NCI-H1436 treated with DMSO at 0.1 percent for 48 hours (cell line): ENCODE measurements at regions not wholly inside any gene's neighbourhood (a gene's known extent, or its start where the extent isn't known, plus 50 kb on each side); places are given as distances from the start of the nearest gene placed in this dataset.

ENCODE experiments used
- DNase-seq: peaks from one replicate; lab custom pipeline; 2025; lab: John Stamatoyannopoulos, UW

DNA sequence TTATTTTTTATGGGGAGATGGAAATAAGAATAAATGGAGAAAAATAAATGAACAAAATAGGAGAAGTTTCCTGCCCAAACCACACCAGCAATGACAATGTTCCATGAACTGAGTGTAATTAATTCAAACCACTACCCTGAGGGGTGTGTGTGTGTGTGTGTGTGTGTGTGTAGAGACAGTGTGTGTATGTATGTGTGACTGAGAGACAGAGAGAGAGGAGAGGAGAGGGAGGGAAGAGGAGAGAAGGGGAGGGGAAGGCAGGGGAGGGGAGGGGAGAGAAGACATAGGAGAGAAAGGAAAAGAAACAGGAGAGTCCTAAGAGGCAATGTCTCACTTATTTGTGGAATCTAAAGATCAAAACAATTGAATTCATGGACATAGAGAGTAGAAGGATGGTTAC, 65.0 kb upstream of the POU2AF1 start:
- no peak for DNase-seq

DNA sequence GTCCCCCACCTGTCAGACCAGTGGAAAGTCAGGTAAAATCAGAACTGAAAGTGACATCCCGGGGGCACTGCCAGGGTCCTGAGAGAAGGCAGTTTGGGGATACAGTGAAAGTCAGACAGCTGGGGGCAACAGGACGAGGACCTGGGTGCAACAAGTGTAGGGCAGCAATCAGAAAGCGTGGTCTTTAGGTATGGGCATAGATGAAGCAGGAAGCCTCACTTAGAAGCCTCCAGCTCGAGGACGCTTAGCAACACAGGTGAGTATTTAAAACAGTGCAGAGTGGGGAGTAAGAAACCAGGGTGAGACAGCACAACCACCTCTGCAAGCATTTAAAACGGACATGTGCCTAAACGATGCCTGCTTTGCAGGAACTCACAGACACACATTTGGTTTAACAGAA, 64.6 kb upstream of the POU2AF1 start:
- DNase-seq = no peak

DNA sequence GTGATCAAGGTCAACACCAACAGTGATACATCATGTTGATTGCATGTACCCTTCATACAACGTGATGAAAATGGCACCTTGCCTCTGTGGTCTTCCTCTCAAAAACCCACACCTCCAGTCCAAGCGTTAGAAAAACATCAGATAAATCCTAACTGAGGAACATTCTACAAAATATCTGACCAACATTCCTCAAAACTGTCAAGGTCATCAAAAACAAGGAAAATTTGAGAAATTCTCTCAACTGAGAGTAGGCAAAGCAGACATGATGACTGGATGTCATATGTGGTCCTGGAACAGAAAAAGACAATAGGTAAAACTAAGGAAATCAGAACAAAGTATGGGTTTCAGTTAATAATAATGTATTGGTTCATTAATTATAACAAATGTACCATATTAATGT, 64.0 kb upstream of the POU2AF1 start:
- no peak for DNase-seq

DNA sequence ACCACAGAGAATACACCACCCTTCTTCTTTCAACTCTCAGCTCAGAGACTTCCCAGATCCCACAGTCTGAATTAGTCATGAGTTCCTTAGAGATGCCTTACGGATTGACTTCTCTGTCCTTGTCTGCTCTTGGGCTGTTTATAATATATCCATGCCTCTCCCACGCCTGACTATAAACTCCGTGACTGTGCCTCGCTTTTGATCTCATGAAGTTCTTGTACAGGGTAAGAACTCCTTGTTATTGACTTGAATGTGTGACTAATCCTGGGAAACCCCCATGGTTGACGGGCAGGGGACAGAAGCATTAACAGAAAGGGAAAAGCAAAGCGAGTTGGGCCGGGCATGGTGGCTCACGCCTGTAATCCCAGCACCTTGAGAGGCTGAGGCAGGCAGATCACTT, 62.4 kb upstream of the POU2AF1 start:
- no peak for DNase-seq

DNA sequence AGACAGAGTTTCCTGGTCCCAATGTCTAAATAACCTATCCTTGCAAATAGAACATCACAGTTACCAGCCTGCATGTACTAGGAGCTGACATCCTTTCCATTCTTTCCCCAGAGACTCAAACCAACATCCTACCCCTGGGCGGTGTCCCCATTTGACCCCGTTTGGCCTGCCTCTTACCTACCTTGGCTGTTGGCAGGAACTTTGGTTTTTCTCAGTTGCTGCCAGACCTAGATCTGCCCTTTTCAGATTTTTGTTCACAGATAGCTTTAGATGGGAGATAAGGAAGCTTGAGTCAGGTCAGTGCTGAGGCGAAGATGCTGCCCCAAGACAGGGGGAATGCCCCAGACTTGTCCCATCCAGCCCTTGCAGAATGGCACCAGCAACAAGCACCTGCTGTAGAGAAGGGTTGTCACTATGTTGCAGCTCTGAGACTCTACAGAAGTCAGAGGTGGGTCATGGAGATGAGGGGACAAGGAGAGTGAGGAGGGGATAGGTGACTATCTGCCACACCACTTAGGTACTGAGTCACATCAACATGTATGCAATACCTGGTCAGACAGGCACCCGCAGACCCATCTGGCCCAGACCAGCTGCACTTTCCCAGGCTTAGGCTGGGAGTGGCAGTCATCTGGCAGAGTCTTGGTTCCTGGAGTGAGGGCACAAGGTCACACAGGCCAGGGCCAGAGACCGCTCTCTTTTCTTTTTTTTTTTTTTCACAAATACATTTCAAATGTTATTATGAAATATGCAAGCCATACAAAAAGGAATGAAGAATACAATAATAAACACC, 61.5 kb upstream of the POU2AF1 start:
- no peak for DNase-seq

DNA sequence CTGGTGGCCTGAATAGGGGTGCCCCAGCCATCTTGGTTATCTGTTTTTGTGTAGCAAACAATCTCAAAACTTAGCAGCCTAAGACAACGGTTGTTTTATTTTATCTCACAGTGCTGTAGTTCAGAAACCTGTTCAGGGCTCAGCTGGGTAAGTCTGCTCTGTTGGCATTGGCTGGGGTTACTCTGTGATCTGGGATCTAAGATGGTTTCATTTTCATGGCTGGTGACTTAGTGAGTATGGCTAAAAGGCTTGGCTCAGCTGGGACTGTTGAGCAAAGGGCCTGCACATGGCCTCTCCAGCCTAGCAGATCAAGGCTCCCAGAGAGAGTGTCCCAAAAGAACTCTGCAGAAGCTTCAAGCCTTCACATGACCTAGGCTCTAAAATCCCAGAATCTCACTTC, 60.8 kb upstream of the POU2AF1 start:
- DNase-seq = no peak

DNA sequence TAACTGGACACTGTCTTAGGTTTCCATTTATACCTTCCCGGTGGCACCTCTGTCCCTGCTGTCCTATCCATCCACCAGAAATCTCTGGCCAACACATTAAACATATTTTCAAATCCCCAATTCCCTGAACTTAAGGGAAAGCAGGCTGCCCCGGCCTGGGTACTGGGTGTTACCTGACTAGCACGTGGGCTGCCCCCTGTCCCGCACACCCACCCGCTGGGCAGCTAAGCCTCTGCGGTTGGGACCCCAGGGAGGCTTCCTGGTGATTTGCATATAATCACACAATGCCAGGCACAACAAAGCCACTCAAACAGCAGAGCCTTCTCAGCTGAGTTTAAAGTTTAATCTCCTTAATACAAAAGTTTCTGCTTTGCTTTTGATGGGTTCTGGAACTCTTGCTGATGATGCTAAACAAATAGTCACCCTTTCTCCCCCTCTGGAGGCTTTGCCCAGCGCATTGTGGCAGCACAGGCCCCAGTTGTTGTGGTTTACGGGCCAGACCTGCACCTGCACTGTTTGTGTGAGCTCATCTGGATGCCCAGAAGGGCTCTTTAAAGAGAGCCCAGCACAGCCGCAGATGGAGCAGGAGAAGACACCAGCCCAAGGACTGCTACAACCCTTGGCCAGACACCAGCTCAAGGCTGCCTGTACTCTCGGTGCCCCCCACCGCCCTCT, 59.9 kb upstream of the POU2AF1 start:
- no peak for DNase-seq

DNA sequence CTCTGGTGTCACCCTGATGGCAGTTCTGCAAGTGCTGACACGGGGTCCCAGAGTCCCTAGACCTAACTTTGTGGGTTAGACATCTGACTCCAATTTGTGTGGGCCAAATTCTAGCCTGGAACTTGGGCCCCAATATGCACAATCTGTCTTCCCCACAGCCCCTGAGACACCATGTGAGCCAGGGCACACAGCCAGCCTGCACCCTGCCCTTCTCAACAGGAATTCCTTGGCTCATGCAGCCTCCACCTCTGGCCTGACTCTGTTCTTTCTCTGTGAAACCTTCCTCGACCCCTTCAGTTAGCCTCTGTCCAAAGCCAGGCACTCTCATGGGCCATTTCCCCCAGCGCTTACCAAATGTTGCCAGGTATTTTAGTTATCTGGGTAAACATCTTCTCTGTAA, 59.1 kb upstream of the POU2AF1 start:
- no peak for DNase-seq

DNA sequence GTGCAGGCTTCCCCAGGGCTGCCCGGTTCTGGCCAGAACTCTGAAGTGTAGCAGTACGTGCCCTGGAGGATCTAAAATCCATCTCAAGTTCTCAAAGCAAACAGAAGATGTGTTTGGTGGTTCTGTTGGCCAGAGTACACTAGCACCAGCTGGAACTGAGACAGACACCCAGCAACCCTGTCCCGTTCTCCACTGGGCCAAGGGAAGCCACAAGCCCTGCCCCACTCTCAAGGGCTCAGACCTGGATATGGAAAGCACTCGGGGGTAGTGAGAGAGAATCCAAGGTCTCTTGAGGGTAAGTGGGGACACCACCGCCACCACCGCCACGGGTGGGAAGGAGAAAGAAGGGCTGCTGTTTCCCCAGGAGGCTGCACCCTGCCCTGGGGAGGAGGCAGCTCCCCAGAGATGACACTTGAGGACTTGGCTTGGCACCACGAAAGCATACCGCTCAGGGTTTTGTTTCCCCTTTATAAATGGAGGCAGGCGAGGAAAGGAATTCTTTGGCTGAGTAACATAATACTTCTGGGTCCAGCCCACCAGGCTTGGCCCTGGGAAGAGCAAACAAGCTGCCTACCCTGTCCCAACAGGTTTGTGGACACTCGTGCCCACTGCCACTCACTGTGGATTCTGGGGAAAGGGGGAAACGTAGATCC, 56.1 kb upstream of the POU2AF1 start:
- peak; percentile 54 for DNase-seq

DNA sequence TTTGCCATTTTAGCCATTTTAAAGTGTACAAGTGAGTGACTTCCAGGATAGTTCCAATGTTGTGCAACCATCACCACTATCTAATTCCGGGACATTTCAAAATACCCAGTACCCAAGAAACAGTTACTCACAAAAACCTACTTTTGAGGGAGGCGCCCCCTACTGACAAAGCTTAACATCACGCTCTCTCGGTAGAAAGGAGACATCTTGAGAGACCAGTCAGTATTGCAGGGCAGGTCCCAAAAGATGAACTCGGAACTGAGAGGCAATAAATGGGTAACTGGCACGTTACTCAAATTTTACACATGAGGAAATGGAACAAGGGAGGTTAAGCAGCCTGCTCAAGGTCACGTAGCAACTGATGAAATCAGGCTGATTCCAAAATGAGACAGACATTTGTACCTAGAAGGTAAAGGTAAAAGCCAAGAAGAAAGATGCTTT, 50.0 kb upstream of the POU2AF1 start:
- DNase-seq = no peak
